ENCODE measurements at regions not wholly inside any gene's neighbourhood (a gene's known extent, or its start where the extent isn't known, plus 50 kb on each side); places are given as distances from the start of the nearest gene placed in this dataset.

- no peak for TF ChIP-seq CTCF (IDR thresholded peaks at IDR 0.05)
- no peak for TF ChIP-seq POLR2A (IDR thresholded peaks at IDR 0.05)
Observed at GRCh38 chr12:93956551-93956950, 191.8 kb upstream of the PLXNC1 start.

Measured in lower leg skin (tissue), 3 donors.